ENCODE measurements at regions not wholly inside any gene's neighbourhood (a gene's known extent, or its start where the extent isn't known, plus 50 kb on each side); places are given as distances from the start of the nearest gene placed in this dataset.

DNA sequence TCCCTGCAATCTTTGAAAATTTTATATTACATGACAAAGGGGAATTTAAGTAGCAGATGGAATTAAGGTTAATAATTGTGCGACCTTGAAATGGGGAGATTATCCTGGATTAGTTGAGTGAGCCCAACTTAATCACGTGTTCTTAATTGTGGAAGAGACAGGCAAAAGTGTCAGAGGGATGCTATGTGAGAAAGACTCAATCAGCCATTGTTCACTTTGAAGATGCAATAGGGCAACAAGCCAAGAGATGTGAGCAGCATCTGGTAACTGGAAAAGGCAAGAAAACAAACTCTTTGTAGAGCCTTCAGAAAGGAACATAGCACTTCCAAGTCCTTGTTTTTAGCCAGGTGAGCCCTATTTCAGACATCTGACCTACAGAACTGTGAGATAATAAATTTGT lies 247.7 kb downstream of the SLITRK1 start:
- ATAC-seq (ENCODE audit: low read depth) (no peak), DNase-seq (ENCODE audit: low spot score) (no peak)
- no peak overlapping the region for H3K4me3 ChIP-seq (ENCODE audit: severe bottlenecking)
- no peak for TF ChIP-seq CTCF (IDR thresholded peaks at IDR 0.05; ENCODE audit: poor library complexity, severe bottlenecking)
- no peaks in the 10 kb centered on the region for H3K9me3 ChIP-seq (ENCODE audit: severe bottlenecking)
- no peak overlapping the region for H3K27ac ChIP-seq (ENCODE audit: poor library complexity, severe bottlenecking)
- H3K27me3 ChIP-seq (ENCODE audit: insufficient read depth, poor library complexity, severe bottlenecking): no peaks in the 10 kb centered on the region
- no peaks in the 10 kb centered on the region for H3K4me1 ChIP-seq (ENCODE audit: insufficient read depth, poor library complexity, severe bottlenecking)
- H3K36me3 ChIP-seq (ENCODE audit: low read depth): no peaks in the 10 kb centered on the region

GRCh38 chr13:83633746-83634145 lies 248.5 kb downstream of the SLITRK1 start:
- Histone ChIP-seq H3K27me3 (ENCODE audit: insufficient read depth, poor library complexity, severe bottlenecking) (no peaks in the 10 kb centered on the region), H3K4me3 (ENCODE audit: severe bottlenecking) (no peak overlapping the region), H3K4me1 (ENCODE audit: insufficient read depth, poor library complexity, severe bottlenecking) (no peaks in the 10 kb centered on the region), H3K9me3 (ENCODE audit: severe bottlenecking) (no peaks in the 10 kb centered on the region), H3K27ac (ENCODE audit: poor library complexity, severe bottlenecking) (no peak overlapping the region), H3K36me3 (ENCODE audit: low read depth) (no peaks in the 10 kb centered on the region)
- no peak for DNase-seq (ENCODE audit: low spot score)
- ATAC-seq (ENCODE audit: low read depth): no peak
- TF ChIP-seq CTCF (IDR thresholded peaks at IDR 0.05; ENCODE audit: poor library complexity, severe bottlenecking): no peak

- Histone ChIP-seq H3K36me3 (ENCODE audit: low read depth) (no peaks in the 10 kb centered on the region), H3K27me3 (ENCODE audit: insufficient read depth, poor library complexity, severe bottlenecking) (no peaks in the 10 kb centered on the region), H3K27ac (ENCODE audit: poor library complexity, severe bottlenecking) (peak overlapping the region; percentile 7), H3K9me3 (ENCODE audit: severe bottlenecking) (peaks cover 2% of the 10 kb centered on the region), H3K4me3 (ENCODE audit: severe bottlenecking) (no peak overlapping the region), H3K4me1 (ENCODE audit: insufficient read depth, poor library complexity, severe bottlenecking) (peaks cover 35% of the 10 kb centered on the region)
- ATAC-seq (ENCODE audit: low read depth) (peak; percentile 66; the same call in 2 of the 3 replicates), DNase-seq (ENCODE audit: low spot score) (no peak)
- TF ChIP-seq CTCF (IDR thresholded peaks at IDR 0.05; ENCODE audit: poor library complexity, severe bottlenecking): no peak
These were observed 259.9 kb downstream of the SLITRK1 start for GRCh38 chr13:83622422-83622784.

- Histone ChIP-seq H3K36me3 (ENCODE audit: low read depth) (no peaks in the 10 kb centered on the region), H3K27ac (ENCODE audit: poor library complexity, severe bottlenecking) (peak overlapping the region; percentile 7), H3K9me3 (ENCODE audit: severe bottlenecking) (peaks cover 2% of the 10 kb centered on the region), H3K4me3 (ENCODE audit: severe bottlenecking) (no peak overlapping the region), H3K27me3 (ENCODE audit: insufficient read depth, poor library complexity, severe bottlenecking) (no peaks in the 10 kb centered on the region), H3K4me1 (ENCODE audit: insufficient read depth, poor library complexity, severe bottlenecking) (peaks cover 35% of the 10 kb centered on the region)
- TF ChIP-seq CTCF (IDR thresholded peaks at IDR 0.05; ENCODE audit: poor library complexity, severe bottlenecking): no peak
- ATAC-seq (ENCODE audit: low read depth) (no peak), DNase-seq (ENCODE audit: low spot score) (no peak)
These were observed 260.4 kb downstream of the SLITRK1 start for GRCh38 chr13:83621765-83622421.

- no peak overlapping the region for H3K4me3 ChIP-seq (ENCODE audit: severe bottlenecking)
- no peak for TF ChIP-seq CTCF (IDR thresholded peaks at IDR 0.05; ENCODE audit: poor library complexity, severe bottlenecking)
- ATAC-seq (ENCODE audit: low read depth) (peak; percentile 68), DNase-seq (ENCODE audit: low spot score) (no peak)
- peak overlapping the region; percentile 60 for H3K27ac ChIP-seq (ENCODE audit: poor library complexity, severe bottlenecking)
- no peaks in the 10 kb centered on the region for H3K27me3 ChIP-seq (ENCODE audit: insufficient read depth, poor library complexity, severe bottlenecking)
- no peaks in the 10 kb centered on the region for H3K36me3 ChIP-seq (ENCODE audit: low read depth)
- H3K4me1 ChIP-seq (ENCODE audit: insufficient read depth, poor library complexity, severe bottlenecking): peaks cover 35% of the 10 kb centered on the region
- peaks cover 2% of the 10 kb centered on the region for H3K9me3 ChIP-seq (ENCODE audit: severe bottlenecking)
These were observed 261.6 kb downstream of the SLITRK1 start for GRCh38 chr13:83620530-83621220.
